Choroid plexus epithelial cell (primary cell): ENCODE measurements at regions not wholly inside any gene's neighbourhood (a gene's known extent, or its start where the extent isn't known, plus 50 kb on each side); places are given as distances from the start of the nearest gene placed in this dataset.

Experiments used
- DNase-seq: peaks from one replicate; pipeline ENCODE4 v3.0.0-alpha.2; 2010; ENCODE audit warnings: low read depth
- H3K4me3 ChIP-seq: 2 replicates; pipeline ENCODE4 v1.5.1; 2011; ENCODE audit warnings: low read depth, mild to moderate bottlenecking, control low read depth, low read length, moderate library complexity
- TF ChIP-seq, protein P1 (sequence below): conservative IDR thresholded peaks from 2 replicates; pipeline ENCODE4 v1.5.1; 2011; ENCODE audit warnings: low read depth, mild to moderate bottlenecking, control low read depth, inconsistent platforms, low read length, moderate library complexity

DNA sequence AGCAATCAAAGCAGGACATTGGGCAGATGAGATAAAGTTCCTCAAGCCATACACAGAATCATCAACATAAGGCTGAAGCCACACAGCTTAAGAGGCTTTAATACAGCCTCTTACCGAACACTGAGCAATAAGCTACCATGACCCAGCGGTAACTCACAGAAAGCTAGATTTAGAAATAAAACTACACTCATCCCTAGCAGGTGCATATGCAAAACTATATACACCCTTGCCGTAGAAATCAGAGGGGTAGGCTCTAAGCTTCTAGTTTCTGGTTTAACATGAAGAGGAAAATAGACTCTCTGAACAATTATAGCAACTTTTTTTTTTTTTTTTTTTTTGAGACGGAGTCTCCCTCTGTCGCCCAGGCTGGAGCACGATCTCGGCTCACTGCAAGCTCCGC lies 428.8 kb upstream of the FIGN start:
- no peak for DNase-seq
- H3K4me3 ChIP-seq = no peak overlapping the region
- TF ChIP-seq, protein P1, sequence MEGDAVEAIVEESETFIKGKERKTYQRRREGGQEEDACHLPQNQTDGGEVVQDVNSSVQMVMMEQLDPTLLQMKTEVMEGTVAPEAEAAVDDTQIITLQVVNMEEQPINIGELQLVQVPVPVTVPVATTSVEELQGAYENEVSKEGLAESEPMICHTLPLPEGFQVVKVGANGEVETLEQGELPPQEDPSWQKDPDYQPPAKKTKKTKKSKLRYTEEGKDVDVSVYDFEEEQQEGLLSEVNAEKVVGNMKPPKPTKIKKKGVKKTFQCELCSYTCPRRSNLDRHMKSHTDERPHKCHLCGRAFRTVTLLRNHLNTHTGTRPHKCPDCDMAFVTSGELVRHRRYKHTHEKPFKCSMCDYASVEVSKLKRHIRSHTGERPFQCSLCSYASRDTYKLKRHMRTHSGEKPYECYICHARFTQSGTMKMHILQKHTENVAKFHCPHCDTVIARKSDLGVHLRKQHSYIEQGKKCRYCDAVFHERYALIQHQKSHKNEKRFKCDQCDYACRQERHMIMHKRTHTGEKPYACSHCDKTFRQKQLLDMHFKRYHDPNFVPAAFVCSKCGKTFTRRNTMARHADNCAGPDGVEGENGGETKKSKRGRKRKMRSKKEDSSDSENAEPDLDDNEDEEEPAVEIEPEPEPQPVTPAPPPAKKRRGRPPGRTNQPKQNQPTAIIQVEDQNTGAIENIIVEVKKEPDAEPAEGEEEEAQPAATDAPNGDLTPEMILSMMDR = no peak

DNA sequence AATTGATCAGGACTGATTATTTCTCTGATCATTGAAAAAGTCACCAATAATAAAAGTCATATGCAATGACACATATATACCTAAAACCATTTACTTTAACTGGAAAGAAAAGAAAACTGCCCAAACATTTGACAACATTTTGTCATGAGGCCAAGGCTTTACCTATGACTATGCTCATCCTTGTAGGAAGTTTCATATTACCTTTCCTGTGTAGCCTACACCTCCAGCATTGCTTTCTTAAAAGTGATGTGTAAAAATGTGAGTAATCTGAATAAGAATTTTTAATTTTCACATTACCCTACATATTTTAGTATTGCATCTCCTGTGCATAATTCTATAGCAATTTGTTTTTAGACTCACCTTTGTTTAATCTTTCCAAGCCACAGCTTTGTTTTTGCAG lies 419.8 kb upstream of the FIGN start:
- H3K4me3 ChIP-seq = no peak overlapping the region
- TF ChIP-seq, protein P1 = no peak
- DNase-seq = no peak

- H3K4me3 ChIP-seq = no peak overlapping the region
- DNase-seq = peak; percentile 67
- TF ChIP-seq, protein P1 = no peak
Observed at GRCh38 chr2:164151522-164151921, 415.7 kb upstream of the FIGN start.

GRCh38 chr2:164150604-164151003 lies 414.8 kb upstream of the FIGN start:
- peak; percentile 56 for DNase-seq

GRCh38 chr2:164146441-164146840 lies 410.6 kb upstream of the FIGN start:
- peak; percentile 29 for DNase-seq
- TF ChIP-seq, protein P1 = no peak
- H3K4me3 ChIP-seq = no peak overlapping the region

More at GRCh38 chr2:164150604-164151003, 414.8 kb upstream of the FIGN start:
- TF ChIP-seq, protein P1 = no peak
- H3K4me3 ChIP-seq = no peak overlapping the region

DNA sequence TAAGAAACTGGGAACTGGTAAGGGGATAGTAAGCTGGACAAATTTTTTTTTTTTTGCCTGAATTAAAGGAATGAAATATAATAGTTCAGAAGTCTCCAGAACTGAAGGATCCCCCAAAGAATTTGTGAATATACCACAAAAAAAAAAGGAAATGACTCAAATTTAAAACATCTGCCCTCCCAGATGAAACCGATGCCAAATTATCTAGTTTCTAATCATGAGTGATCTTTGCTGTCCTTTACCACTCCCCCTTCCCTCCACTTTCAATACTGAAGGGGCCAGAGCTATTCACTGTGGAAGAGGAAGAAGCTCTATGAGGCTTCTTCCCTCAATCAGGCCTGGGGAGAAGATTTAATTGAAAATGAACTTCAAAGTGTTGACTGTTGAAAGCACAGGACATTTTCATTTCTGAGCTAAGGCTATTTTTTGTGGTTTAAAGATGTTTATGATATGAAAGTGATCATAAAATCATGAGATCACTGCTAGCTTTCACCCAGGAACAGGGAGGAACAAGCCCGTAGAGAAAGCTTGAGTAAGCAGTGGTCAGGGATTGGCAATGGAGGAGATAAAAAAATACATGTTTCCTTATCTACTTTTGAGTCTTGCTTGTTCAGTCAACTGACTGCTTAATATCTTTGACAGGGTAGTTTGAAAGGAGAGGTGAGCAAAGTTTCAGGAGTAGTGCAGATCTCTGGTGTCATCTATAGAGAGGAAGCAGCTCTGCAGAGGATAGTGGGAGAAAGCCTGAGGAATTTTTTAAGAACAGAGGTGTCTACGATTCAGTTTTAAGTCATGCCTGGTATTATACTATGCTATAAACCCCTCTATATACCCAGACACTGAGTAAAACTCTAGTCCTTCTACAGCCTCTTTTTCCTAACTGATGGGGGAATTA lies 409.5 kb upstream of the FIGN start:
- peak; percentile 82 for DNase-seq
- H3K4me3 ChIP-seq = no peak overlapping the region
- TF ChIP-seq, protein P1 = no peak

DNA sequence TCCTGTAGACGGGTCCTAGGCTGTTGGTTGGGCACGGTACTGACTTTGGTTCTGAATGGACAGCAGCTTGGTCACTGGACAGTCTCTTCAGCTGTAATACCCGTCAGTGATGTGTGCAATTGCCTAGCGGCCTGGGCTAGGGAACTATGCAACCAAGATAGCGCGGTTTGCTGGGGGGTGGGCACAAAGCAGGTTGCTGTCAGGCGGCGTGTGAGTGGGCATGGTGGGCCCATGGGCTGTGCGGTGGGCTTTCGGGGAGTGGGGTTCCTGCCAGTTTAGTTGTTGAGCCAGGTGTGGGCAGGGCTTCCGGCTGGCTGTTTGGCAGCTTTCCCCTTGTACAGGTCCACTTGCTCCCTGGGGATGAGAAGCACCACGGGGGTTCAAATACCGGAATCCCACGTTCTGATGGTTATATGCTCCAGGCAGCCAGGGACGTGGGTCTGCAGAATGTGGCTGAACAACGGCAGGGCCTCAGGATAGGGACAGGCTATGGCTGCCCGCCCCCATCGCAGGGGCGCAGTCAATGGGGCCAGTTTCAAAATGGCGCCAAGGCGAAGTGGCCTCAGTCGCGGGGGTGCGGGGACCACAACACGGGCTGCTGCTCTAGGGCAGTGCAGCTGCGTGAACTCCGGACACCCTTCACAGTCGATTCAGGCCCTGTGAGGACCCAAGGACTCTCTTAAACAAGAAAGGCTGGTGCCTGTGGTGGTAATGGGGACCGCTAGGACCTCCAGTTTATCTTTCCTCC lies 407.5 kb upstream of the FIGN start:
- no peak overlapping the region for H3K4me3 ChIP-seq
- TF ChIP-seq, protein P1 = no peak
- DNase-seq = no peak
